B cell (primary cell): ENCODE measurements at regions not wholly inside any gene's neighbourhood (a gene's known extent, or its start where the extent isn't known, plus 50 kb on each side); places are given as distances from the start of the nearest gene placed in this dataset.

ENCODE experiments used
- ATAC-seq: fragments of 200-7000 bp; cut with Tn5 transposase; one replicate; pipeline ENCODE4 v1.10.0; 2021; ENCODE audit warnings: low read depth, mild to moderate bottlenecking, moderate number of reproducible peaks, moderate library complexity
- CTCF ChIA-PET: fragments of 350-600 bp; sonication (Branson Sonifier 250); formaldehyde crosslinking; loops from one replicate; lab custom pipeline; 2021; ENCODE audit warnings: antibody characterized with exemption, inconsistent platforms; lab: Charles Lee
- POLR2A ChIA-PET: fragments of 350-600 bp; sonication (Branson Sonifier 250); formaldehyde crosslinking; loops from one replicate; lab custom pipeline; 2021; ENCODE audit warnings: antibody characterized with exemption; lab: Charles Lee
- DNase-seq: peaks from one replicate; pipeline ENCODE4 v3.0.0; 2013
- H2AFZ ChIP-seq: 2 replicates; pipeline ENCODE4 v1.6.1; 2012; ENCODE audit warnings: mild to moderate bottlenecking, low read depth, low read length; ENCODE audit not compliant: insufficient read depth, poor library complexity, severe bottlenecking
- H3K27ac ChIP-seq, 2 donors: 1 replicate in 1 of 2; 2 replicates in 1 of 2; pipeline ENCODE4 v1.5.1; 2012 to 2013; ENCODE audit warnings: low read length in 2 of 2, mild to moderate bottlenecking in 2 of 2, moderate library complexity in 1 of 2
- H3K27me3 ChIP-seq, 4 experiments: fragments of 200-600 bp in 1 of 4; sonication (generic) in 1 of 4; replicated peaks in 1 of 4; 1 replicate in 2 of 4; 2 replicates in 2 of 4; pipeline versions ENCODE4 v1.6.1 to v1.7.0; 2013 to 2016; ENCODE audit warnings: low read length in 3 of 4, mild to moderate bottlenecking in 2 of 4, mixed read lengths in 1 of 4, moderate library complexity in 1 of 4; ENCODE audit not compliant: insufficient read depth in 4 of 4, control insufficient read depth in 3 of 4; ENCODE audit errors: control extremely low read depth in 1 of 4
- H3K36me3 ChIP-seq, 2 experiments: replicated peaks in 1 of 2; 1 replicate in 1 of 2; 2 replicates in 1 of 2; pipeline versions ENCODE4 v1.6.1 to v1.7.1; 2013; ENCODE audit warnings: low read length in 1 of 2; ENCODE audit not compliant: insufficient read depth in 2 of 2, control insufficient read depth in 1 of 2; ENCODE audit errors: control extremely low read depth in 1 of 2, extremely low read depth in 1 of 2
- H3K4me1 ChIP-seq, 2 donors: fragments of 200-600 bp in 1 of 2; sonication (generic) in 1 of 2; 1 replicate in 1 of 2; 2 replicates in 1 of 2; pipeline versions ENCODE4 v1.5.1 to v1.6.1; 2013 to 2017; ENCODE audit warnings: low read length in 2 of 2; ENCODE audit not compliant: control insufficient read depth in 2 of 2, insufficient read depth in 2 of 2
- H3K4me2 ChIP-seq: replicated peaks from 2 replicates; pipeline ENCODE3; 2012; ENCODE audit warnings: mild to moderate bottlenecking, low read depth, low read length; ENCODE audit not compliant: poor library complexity, severe bottlenecking
- H3K4me3 ChIP-seq, 5 experiments: fragments of 200-600 bp in 1 of 5; sonication (generic) in 1 of 5; 1 replicate in 3 of 5; 2 replicates in 2 of 5; pipeline versions ENCODE4 v1.5.1 to v1.7.0; 2011 to 2016; ENCODE audit warnings: low read length in 4 of 5, mild to moderate bottlenecking in 4 of 5, low read depth in 2 of 5, control low read depth in 1 of 5, moderate library complexity in 1 of 5; ENCODE audit not compliant: insufficient read depth in 1 of 5; ENCODE audit errors: control extremely low read depth in 1 of 5, extremely low read depth in 1 of 5
- H3K79me2 ChIP-seq: fragments of 200-600 bp; sonication (generic); one replicate; pipeline ENCODE4 v1.6.0; 2016; ENCODE audit warnings: low read length; ENCODE audit not compliant: control insufficient read depth, insufficient read depth
- H3K9ac ChIP-seq: fragments of 200-600 bp; sonication (generic); 2 replicates; pipeline ENCODE4 v1.6.1; 2017; ENCODE audit warnings: mild to moderate bottlenecking, low read length, moderate library complexity
- H3K9me3 ChIP-seq, 3 donors: one replicate each; pipeline versions ENCODE4 v1.6.1 to v1.7.1; 2013; ENCODE audit warnings: low read length in 2 of 3; ENCODE audit not compliant: control insufficient read depth in 2 of 3, insufficient read depth in 1 of 3; ENCODE audit errors: control extremely low read depth in 1 of 3
- H4K20me1 ChIP-seq: 2 replicates; pipeline ENCODE4 v1.6.0; 2012; ENCODE audit warnings: mild to moderate bottlenecking, low read length; ENCODE audit not compliant: insufficient read depth, control insufficient read depth, poor library complexity, severe bottlenecking
- H3K27ac Mint-ChIP-seq: one replicate; pipeline ENCODE4 v1.8.0; 2021; ENCODE audit warnings: mixed read lengths
- H3K27me3 Mint-ChIP-seq: one replicate; pipeline ENCODE4 v1.8.0; 2021; ENCODE audit warnings: mixed read lengths
- H3K4me1 Mint-ChIP-seq: one replicate; pipeline ENCODE4 v1.8.0; 2021; ENCODE audit warnings: mixed read lengths
- H3K4me3 Mint-ChIP-seq: one replicate; pipeline ENCODE4 v1.8.0; 2021; ENCODE audit warnings: mixed read lengths
- H3K9me3 Mint-ChIP-seq: one replicate; pipeline ENCODE4 v1.8.0; 2022; ENCODE audit warnings: mixed read lengths; ENCODE audit not compliant: insufficient read depth
- CTCF ChIP-seq: fragments of 200-600 bp; IDR thresholded peaks from one replicate; pipeline ENCODE4 v1.8.0; 2022; ENCODE audit warnings: antibody characterized with exemption, mild to moderate bottlenecking
- EZH2 ChIP-seq: IDR thresholded peaks from 2 replicates; pipeline ENCODE4 v1.6.1; 2012; ENCODE audit warnings: borderline replicate concordance, low read depth, mild to moderate bottlenecking, moderate library complexity, low read length; ENCODE audit not compliant: insufficient read depth, poor library complexity, severe bottlenecking
- WGBS: methylation state at CpG from one replicate; pipeline ENCODE4 v1.1.5; 2013; ENCODE audit warnings: missing lambda C conversion rate; ENCODE audit not compliant: insufficient coverage; 5-methylcytosine and 5-hydroxymethylcytosine counted together
- intact Hi-C: fragments of 100-400 bp; cut with micrococcal nuclease; formaldehyde crosslinking; loops from one replicate; pipeline ENCODE4 v1.10.0; 2022

DNA sequence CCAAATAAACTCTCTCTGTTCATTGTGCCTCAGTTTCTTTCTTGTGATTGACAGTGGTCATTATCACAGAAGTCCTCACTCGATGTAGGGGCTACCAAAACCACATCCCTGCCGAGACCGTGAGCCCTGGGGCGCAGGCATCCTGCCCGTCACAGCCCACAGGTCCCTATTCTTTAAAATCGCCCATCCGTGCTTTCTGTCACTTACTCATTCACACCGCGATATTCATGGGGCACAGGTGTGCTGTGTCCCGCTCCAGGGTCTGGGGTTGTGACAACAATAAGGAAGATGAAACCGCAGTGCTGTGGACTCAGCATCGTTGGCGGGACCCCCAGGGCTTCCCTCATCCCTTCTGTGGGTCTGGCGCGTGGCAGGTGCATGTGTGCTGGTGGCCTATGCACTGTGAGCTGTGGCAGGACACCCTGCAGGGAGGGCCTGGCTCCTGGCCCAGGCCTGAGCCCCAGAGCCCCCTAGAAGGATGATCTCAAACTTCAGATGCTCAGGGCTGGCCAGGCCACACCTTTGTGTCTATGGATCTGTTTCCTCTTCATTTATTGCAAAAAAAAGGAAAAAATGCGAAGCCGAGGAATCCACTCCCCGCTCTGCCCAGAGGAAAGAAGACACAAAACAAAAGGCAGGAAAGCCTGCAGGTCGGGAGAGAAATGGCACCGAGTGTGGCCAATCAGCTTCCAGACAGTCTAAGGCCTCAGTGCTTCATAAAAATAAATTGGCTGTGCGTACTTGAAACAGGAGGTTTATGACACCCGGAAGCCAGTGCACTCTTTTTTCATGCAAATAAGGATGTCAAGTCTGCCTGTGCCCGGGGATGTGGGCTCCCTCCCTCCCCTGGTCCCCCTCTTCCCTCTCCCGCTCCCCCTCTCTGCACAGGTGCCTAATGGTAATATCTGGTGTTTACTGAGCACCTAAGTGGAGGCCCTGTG, 109.5 kb upstream of the ADRA2C start:
- ChIA-PET POLR2A (no interaction called here), CTCF (no interaction called here)
- H3K27ac Mint-ChIP-seq: no peak overlapping the region
- TF ChIP-seq EZH2 (no peak), CTCF (no peak)
- Histone ChIP-seq H3K9me3 (peaks cover 0 to 7% (median 0%) of the 10 kb centered on the region in 3 donors), H3K9ac (no peak overlapping the region), H3K4me3 (no peak overlapping the region), H3K27ac (no peak overlapping the region), H3K4me1 (no peaks in the 10 kb centered on the region), H3K4me2 (no peak overlapping the region), H3K27me3 (peaks cover 0 to 4% (median 0%) of the 10 kb centered on the region in 4 experiments), H3K36me3 (no peaks in the 10 kb centered on the region), H2AFZ (no peak overlapping the region), H4K20me1 (no peaks in the 10 kb centered on the region), H3K79me2 (no peaks in the 10 kb centered on the region)
- intact Hi-C loops: no loop called here
- no peaks in the 10 kb centered on the region for H3K9me3 Mint-ChIP-seq
- DNase-seq: no peak
- no peak overlapping the region for H3K4me3 Mint-ChIP-seq
- ATAC-seq: no peak
- H3K27me3 Mint-ChIP-seq: peaks cover 22% of the 10 kb centered on the region
- peaks cover 5% of the 10 kb centered on the region for H3K4me1 Mint-ChIP-seq
- 76% methylated on average over 19 of the region's 24 CpGs for WGBS

DNA sequence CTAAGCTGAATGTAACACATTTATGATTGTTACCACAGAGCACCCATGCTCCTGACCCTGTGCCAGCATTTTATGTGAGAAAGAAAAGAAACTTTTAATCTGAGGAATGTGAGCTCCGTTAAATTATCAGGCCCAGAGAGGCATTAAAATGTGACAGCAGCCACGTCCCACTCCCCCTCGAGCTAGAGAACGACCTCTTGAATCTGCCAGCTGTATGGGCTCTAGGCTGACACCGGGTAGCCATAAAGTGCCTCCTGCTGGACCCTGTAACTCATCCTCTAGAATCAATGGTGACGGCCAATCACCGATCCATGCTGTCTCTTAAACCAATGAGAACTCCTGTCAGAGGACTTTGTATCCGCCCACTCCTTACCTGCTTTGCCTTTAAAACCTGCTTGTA, 110.2 kb upstream of the ADRA2C start:
- Histone ChIP-seq H3K27ac (no peak overlapping the region), H3K4me1 (no peaks in the 10 kb centered on the region), H3K27me3 (peaks cover 0 to 4% (median 0%) of the 10 kb centered on the region in 4 experiments), H2AFZ (no peak overlapping the region), H3K9ac (no peak overlapping the region), H3K79me2 (no peaks in the 10 kb centered on the region), H3K4me2 (no peak overlapping the region), H3K36me3 (no peaks in the 10 kb centered on the region), H3K9me3 (peaks cover 0 to 2% (median 0%) of the 10 kb centered on the region in 3 donors), H4K20me1 (no peaks in the 10 kb centered on the region), H3K4me3 (no peak overlapping the region)
- ATAC-seq (no peak), DNase-seq (no peak)
- Mint-ChIP-seq H3K9me3 (no peaks in the 10 kb centered on the region), H3K4me1 (peaks cover 5% of the 10 kb centered on the region), H3K27me3 (peaks cover 22% of the 10 kb centered on the region), H3K27ac (no peak overlapping the region), H3K4me3 (no peak overlapping the region)
- intact Hi-C loops: no loop called here
- no peak for TF ChIP-seq EZH2
- ChIA-PET CTCF (no interaction called here), POLR2A (no interaction called here)
- 58% methylated on average over 8 of the region's 8 CpGs for WGBS
